ENCODE measurements at regions not wholly inside any gene's neighbourhood (a gene's known extent, or its start where the extent isn't known, plus 50 kb on each side); places are given as distances from the start of the nearest gene placed in this dataset.

DNA sequence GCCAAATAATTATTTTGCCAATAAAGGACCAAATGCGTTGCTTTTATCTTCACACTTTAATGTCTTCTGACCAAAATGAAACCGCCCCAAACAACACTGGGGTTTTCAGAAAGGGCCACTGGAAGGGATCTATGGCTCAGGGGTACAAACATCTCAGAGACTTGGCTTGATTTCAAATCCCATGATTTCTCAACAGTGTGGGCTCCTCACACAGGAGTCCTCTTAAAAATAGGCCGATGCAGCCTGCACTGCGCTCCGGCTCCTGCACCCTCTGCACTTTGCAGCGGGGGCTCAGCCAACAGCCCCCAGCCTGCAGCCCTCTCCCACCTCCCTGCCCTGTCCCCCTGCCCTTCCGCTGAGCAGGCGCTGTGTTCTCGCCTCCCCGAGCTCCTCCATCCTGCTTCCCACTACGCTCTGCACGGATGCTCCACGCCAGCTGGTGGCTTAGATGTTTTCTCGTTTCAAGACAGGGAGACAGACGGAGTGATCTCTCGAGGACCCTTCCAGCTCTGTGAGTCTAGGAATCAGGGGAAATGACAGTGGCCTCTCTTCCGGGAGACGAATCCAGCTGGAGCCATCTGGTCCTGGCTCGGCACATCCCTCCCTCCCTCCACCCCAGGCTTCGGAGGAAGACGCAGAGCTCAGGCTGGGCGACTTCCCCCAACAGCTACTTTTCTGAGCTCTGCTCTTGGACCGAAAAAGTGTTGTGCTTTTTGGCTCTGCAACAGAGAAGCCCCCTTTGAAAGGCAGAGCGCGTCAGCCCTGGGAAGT lies 71.4 kb downstream of the KCNF1 start:
- ChIA-PET POLR2A (no interaction called here), CTCF (interaction anchor here (0.8 to 1.1 kb wide), 2 partner anchors 10 to 141 kb away, joined by 3 read pairs; no protein-coding TSS in a partner anchor)
- H3K79me2 ChIP-seq (ENCODE audit: insufficient read depth), result no peaks in the 10 kb centered on the region
- no peaks in the 10 kb centered on the region for H3K9me2 ChIP-seq
- H4K20me1 ChIP-seq (ENCODE audit: insufficient read depth), result no peaks in the 10 kb centered on the region
- no peak overlapping the region for H3K27ac ChIP-seq (ENCODE audit: low read depth in 2 of 2, low read length in 1 of 2)
- H2AFZ ChIP-seq (ENCODE audit: low read depth), result no peak overlapping the region
- no peak for TF ChIP-seq SIN3A (IDR thresholded peaks at IDR 0.05; ENCODE audit: borderline replicate concordance, low read depth, low read length)
- no peak for TF ChIP-seq JUND (IDR thresholded peaks at IDR 0.05)
- TF ChIP-seq, protein P1, sequence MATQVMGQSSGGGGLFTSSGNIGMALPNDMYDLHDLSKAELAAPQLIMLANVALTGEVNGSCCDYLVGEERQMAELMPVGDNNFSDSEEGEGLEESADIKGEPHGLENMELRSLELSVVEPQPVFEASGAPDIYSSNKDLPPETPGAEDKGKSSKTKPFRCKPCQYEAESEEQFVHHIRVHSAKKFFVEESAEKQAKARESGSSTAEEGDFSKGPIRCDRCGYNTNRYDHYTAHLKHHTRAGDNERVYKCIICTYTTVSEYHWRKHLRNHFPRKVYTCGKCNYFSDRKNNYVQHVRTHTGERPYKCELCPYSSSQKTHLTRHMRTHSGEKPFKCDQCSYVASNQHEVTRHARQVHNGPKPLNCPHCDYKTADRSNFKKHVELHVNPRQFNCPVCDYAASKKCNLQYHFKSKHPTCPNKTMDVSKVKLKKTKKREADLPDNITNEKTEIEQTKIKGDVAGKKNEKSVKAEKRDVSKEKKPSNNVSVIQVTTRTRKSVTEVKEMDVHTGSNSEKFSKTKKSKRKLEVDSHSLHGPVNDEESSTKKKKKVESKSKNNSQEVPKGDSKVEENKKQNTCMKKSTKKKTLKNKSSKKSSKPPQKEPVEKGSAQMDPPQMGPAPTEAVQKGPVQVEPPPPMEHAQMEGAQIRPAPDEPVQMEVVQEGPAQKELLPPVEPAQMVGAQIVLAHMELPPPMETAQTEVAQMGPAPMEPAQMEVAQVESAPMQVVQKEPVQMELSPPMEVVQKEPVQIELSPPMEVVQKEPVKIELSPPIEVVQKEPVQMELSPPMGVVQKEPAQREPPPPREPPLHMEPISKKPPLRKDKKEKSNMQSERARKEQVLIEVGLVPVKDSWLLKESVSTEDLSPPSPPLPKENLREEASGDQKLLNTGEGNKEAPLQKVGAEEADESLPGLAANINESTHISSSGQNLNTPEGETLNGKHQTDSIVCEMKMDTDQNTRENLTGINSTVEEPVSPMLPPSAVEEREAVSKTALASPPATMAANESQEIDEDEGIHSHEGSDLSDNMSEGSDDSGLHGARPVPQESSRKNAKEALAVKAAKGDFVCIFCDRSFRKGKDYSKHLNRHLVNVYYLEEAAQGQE (IDR thresholded peaks at IDR 0.05; ENCODE audit: low read depth, low read length), result no peak
- TF ChIP-seq RCOR1 (IDR thresholded peaks at IDR 0.05; ENCODE audit: low read length), result no peak
- TF ChIP-seq, protein P2, sequence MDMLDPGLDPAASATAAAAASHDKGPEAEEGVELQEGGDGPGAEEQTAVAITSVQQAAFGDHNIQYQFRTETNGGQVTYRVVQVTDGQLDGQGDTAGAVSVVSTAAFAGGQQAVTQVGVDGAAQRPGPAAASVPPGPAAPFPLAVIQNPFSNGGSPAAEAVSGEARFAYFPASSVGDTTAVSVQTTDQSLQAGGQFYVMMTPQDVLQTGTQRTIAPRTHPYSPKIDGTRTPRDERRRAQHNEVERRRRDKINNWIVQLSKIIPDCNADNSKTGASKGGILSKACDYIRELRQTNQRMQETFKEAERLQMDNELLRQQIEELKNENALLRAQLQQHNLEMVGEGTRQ (IDR thresholded peaks at IDR 0.05; ENCODE audit: borderline replicate concordance, low read depth, low read length), result no peak
- no peak for TF ChIP-seq RFX5 (IDR thresholded peaks at IDR 0.05; ENCODE audit: low read length)
- TF ChIP-seq FOSL2 (IDR thresholded peaks at IDR 0.05; ENCODE audit: borderline replicate concordance, low read depth), result no peak
- TF ChIP-seq, protein P3, sequence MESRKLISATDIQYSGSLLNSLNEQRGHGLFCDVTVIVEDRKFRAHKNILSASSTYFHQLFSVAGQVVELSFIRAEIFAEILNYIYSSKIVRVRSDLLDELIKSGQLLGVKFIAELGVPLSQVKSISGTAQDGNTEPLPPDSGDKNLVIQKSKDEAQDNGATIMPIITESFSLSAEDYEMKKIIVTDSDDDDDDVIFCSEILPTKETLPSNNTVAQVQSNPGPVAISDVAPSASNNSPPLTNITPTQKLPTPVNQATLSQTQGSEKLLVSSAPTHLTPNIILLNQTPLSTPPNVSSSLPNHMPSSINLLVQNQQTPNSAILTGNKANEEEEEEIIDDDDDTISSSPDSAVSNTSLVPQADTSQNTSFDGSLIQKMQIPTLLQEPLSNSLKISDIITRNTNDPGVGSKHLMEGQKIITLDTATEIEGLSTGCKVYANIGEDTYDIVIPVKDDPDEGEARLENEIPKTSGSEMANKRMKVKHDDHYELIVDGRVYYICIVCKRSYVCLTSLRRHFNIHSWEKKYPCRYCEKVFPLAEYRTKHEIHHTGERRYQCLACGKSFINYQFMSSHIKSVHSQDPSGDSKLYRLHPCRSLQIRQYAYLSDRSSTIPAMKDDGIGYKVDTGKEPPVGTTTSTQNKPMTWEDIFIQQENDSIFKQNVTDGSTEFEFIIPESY (IDR thresholded peaks at IDR 0.05; ENCODE audit: borderline replicate concordance, low read depth), result no peak
- TF ChIP-seq RXRA (IDR thresholded peaks at IDR 0.05; ENCODE audit: borderline replicate concordance, low read depth), result no peak
- TF ChIP-seq, protein P4, sequence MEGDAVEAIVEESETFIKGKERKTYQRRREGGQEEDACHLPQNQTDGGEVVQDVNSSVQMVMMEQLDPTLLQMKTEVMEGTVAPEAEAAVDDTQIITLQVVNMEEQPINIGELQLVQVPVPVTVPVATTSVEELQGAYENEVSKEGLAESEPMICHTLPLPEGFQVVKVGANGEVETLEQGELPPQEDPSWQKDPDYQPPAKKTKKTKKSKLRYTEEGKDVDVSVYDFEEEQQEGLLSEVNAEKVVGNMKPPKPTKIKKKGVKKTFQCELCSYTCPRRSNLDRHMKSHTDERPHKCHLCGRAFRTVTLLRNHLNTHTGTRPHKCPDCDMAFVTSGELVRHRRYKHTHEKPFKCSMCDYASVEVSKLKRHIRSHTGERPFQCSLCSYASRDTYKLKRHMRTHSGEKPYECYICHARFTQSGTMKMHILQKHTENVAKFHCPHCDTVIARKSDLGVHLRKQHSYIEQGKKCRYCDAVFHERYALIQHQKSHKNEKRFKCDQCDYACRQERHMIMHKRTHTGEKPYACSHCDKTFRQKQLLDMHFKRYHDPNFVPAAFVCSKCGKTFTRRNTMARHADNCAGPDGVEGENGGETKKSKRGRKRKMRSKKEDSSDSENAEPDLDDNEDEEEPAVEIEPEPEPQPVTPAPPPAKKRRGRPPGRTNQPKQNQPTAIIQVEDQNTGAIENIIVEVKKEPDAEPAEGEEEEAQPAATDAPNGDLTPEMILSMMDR (IDR thresholded peaks at IDR 0.05), result no peak
- TF ChIP-seq, protein P5, sequence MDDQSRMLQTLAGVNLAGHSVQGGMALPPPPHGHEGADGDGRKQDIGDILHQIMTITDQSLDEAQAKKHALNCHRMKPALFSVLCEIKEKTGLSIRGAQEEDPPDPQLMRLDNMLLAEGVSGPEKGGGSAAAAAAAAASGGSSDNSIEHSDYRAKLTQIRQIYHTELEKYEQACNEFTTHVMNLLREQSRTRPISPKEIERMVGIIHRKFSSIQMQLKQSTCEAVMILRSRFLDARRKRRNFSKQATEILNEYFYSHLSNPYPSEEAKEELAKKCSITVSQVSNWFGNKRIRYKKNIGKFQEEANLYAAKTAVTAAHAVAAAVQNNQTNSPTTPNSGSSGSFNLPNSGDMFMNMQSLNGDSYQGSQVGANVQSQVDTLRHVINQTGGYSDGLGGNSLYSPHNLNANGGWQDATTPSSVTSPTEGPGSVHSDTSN (IDR thresholded peaks at IDR 0.05), result no peak
- no peak overlapping the region for H3K4me3 ChIP-seq (ENCODE audit: low read depth in 2 of 2, low read length in 1 of 2)
- peaks cover 21% of the 10 kb centered on the region for H3K27me3 ChIP-seq (ENCODE audit: insufficient read depth)
- H3K4me1 ChIP-seq (ENCODE audit: control insufficient read depth in 1 of 2, insufficient read depth in 2 of 2, low read depth in 1 of 2, low read length in 1 of 2), result no peaks in the 10 kb centered on the region; a peak in 1 of 4 replicates
- WGBS (ENCODE audit: low lambda C conversion rate), result 76% methylated on average over 25 of the region's 25 CpGs
- no peak overlapping the region for H3K9ac ChIP-seq
- no peak overlapping the region for H3K4me2 ChIP-seq
- H3K36me3 ChIP-seq (replicated peaks in 1 of 2; ENCODE audit: control insufficient read depth in 1 of 2, insufficient read depth in 2 of 2, low read length in 1 of 2), result no peaks in the 10 kb centered on the region
- no peaks in the 10 kb centered on the region for H3K9me3 ChIP-seq
- DNase-seq, result no peak
- no peaks in the 10 kb centered on the region for H3F3A ChIP-seq (replicated peaks; ENCODE audit: insufficient read depth)

All from SK-N-SH (cell line).